Colonic mucosa (tissue), 4 donors: ENCODE measurements at regions not wholly inside any gene's neighbourhood (a gene's known extent, or its start where the extent isn't known, plus 50 kb on each side); places are given as distances from the start of the nearest gene placed in this dataset.

Experiments used
- DNase-seq: peaks from one replicate; pipeline ENCODE4 v3.0.0-alpha.2; 2020
- H3K27ac ChIP-seq: fragments of 200-600 bp; one replicate; pipeline ENCODE4 v1.8.0; 2021
- H3K27me3 ChIP-seq: fragments of 200-600 bp; one replicate; pipeline ENCODE4 v1.8.0; 2021
- H3K36me3 ChIP-seq: fragments of 200-600 bp; one replicate; pipeline ENCODE4 v1.8.0; 2021
- H3K4me1 ChIP-seq: fragments of 200-600 bp; one replicate; pipeline ENCODE4 v1.8.0; 2021; ENCODE audit warnings: mild to moderate bottlenecking
- H3K4me3 ChIP-seq: fragments of 200-600 bp; one replicate; pipeline ENCODE4 v1.8.0; 2021
- H3K9ac ChIP-seq, 2 donors: one replicate each; pipeline ENCODE4 v1.7.0; 2013; ENCODE audit warnings: control low read depth in 2 of 2, low read depth in 2 of 2, low read length in 2 of 2
- H3K9me3 ChIP-seq: fragments of 200-600 bp; one replicate; pipeline ENCODE4 v1.8.0; 2021
- intact Hi-C: fragments of 100-400 bp; cut with DNase I; formaldehyde crosslinking; loops from one replicate; pipeline ENCODE4 v1.14.1; 2022
- TF ChIP-seq, protein P1 (sequence below): fragments of 200-600 bp; IDR thresholded peaks from one replicate; pipeline ENCODE4 v1.8.0; 2022; ENCODE audit warnings: antibody characterized with exemption, mild to moderate bottlenecking
- donor health status: healthy.
- donor health status: DM: no; HTN: no; CAD: no.
- donor health status: DM: no; HTN: no; CAD: no.

- intact Hi-C loops = no loop called here
These were observed 806.3 kb upstream of the NECTIN3 start for GRCh38 chr3:110265302-110265701.

GRCh38 chr3:110267304-110267845, 804.2 kb upstream of the NECTIN3 start:
- DNase-seq = no peak
- H3K27me3 ChIP-seq = no peaks in the 10 kb centered on the region
- intact Hi-C loops = no loop called here
- no peaks in the 10 kb centered on the region for H3K4me1 ChIP-seq
- H3K27ac ChIP-seq = no peak overlapping the region
- TF ChIP-seq, protein P1, sequence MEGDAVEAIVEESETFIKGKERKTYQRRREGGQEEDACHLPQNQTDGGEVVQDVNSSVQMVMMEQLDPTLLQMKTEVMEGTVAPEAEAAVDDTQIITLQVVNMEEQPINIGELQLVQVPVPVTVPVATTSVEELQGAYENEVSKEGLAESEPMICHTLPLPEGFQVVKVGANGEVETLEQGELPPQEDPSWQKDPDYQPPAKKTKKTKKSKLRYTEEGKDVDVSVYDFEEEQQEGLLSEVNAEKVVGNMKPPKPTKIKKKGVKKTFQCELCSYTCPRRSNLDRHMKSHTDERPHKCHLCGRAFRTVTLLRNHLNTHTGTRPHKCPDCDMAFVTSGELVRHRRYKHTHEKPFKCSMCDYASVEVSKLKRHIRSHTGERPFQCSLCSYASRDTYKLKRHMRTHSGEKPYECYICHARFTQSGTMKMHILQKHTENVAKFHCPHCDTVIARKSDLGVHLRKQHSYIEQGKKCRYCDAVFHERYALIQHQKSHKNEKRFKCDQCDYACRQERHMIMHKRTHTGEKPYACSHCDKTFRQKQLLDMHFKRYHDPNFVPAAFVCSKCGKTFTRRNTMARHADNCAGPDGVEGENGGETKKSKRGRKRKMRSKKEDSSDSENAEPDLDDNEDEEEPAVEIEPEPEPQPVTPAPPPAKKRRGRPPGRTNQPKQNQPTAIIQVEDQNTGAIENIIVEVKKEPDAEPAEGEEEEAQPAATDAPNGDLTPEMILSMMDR = no peak
- no peak overlapping the region for H3K4me3 ChIP-seq
- H3K9me3 ChIP-seq = no peaks in the 10 kb centered on the region
- H3K9ac ChIP-seq = no peak overlapping the region
- H3K36me3 ChIP-seq = no peaks in the 10 kb centered on the region

More at GRCh38 chr3:110265302-110265701, 806.3 kb upstream of the NECTIN3 start:
- Histone ChIP-seq H3K36me3 (no peaks in the 10 kb centered on the region), H3K27ac (no peak overlapping the region), H3K4me3 (no peak overlapping the region), H3K9me3 (no peaks in the 10 kb centered on the region), H3K9ac (no peak overlapping the region), H3K4me1 (no peaks in the 10 kb centered on the region), H3K27me3 (no peaks in the 10 kb centered on the region)
- TF ChIP-seq, protein P1 = no peak
- DNase-seq = no peak

DNA sequence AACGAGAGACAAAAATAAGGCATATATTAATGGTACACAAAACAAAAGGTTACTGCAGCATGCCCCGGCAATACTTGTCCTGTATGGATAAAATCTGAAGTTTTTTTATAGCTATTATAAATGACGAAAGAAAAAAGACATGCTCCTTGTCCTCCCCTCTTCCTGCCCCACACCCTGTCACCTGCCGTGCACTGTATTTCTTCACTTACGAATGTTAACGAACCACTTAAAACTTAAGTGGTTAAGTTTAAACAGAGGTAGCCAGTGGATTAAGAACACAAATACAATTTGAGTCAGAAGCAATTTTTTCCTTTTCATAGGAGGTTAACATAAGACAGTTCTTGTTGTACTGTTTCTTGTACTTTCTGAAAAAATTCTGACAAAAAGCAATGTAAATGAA, 799.1 kb upstream of the NECTIN3 start:
- TF ChIP-seq, protein P1 = no peak
- H3K27me3 ChIP-seq = no peaks in the 10 kb centered on the region
- H3K9ac ChIP-seq = no peak overlapping the region
- H3K4me3 ChIP-seq = no peak overlapping the region
- H3K4me1 ChIP-seq = no peaks in the 10 kb centered on the region
- intact Hi-C loops = no loop called here
- no peaks in the 10 kb centered on the region for H3K9me3 ChIP-seq
- no peak overlapping the region for H3K27ac ChIP-seq
- DNase-seq = no peak
- no peaks in the 10 kb centered on the region for H3K36me3 ChIP-seq

- Histone ChIP-seq H3K9me3 (no peaks in the 10 kb centered on the region), H3K27ac (no peak overlapping the region), H3K36me3 (no peaks in the 10 kb centered on the region), H3K4me3 (no peak overlapping the region), H3K4me1 (no peaks in the 10 kb centered on the region), H3K27me3 (no peaks in the 10 kb centered on the region), H3K9ac (no peak overlapping the region)
- intact Hi-C loops = no loop called here
- no peak for DNase-seq
- TF ChIP-seq, protein P1 = no peak
These were observed 779.6 kb upstream of the NECTIN3 start for GRCh38 chr3:110291886-110292501.

GRCh38 chr3:110293660-110294059, 778.0 kb upstream of the NECTIN3 start:
- DNase-seq = no peak
- Histone ChIP-seq H3K9me3 (no peaks in the 10 kb centered on the region), H3K4me1 (no peaks in the 10 kb centered on the region), H3K27ac (no peak overlapping the region), H3K36me3 (no peaks in the 10 kb centered on the region), H3K4me3 (no peak overlapping the region), H3K27me3 (no peaks in the 10 kb centered on the region), H3K9ac (no peak overlapping the region)
- intact Hi-C loops = no loop called here
- TF ChIP-seq, protein P1 = no peak
